Small intestine (tissue), 7 donors: ENCODE measurements at regions not wholly inside any gene's neighbourhood (a gene's known extent, or its start where the extent isn't known, plus 50 kb on each side); places are given as distances from the start of the nearest gene placed in this dataset.
"Not testable (repeated sequence)": the region's sequence is repeated elsewhere in the genome, so short reads cannot be mapped to it uniquely, and the experiment has no call there.

Source experiments
- DNase-seq, 2 donors: peaks; one replicate each; pipeline versions ENCODE4 v3.0.0 to v3.0.0-alpha.2; 2013
- FAIRE-seq: peaks from 2 replicates; lab custom pipeline; 2012; peaks lifted over from hg19 to GRCh38; lab: Jason Lieb, UNC
- H3K27ac ChIP-seq, 3 donors: one replicate each; pipeline ENCODE4 v1.5.1; 2013; ENCODE audit warnings: low read length in 2 of 3, mild to moderate bottlenecking in 2 of 3, control low read depth in 1 of 3, inconsistent platforms in 1 of 3, low read depth in 1 of 3, moderate library complexity in 1 of 3
- H3K27me3 ChIP-seq, 3 donors: one replicate each; pipeline ENCODE4 v1.6.1; 2013; ENCODE audit warnings: low read length in 3 of 3, inconsistent platforms in 1 of 3; ENCODE audit not compliant: control insufficient read depth in 3 of 3, insufficient read depth in 3 of 3
- H3K36me3 ChIP-seq, 3 donors: one replicate each; pipeline ENCODE4 v1.6.1; 2013; ENCODE audit warnings: low read length in 3 of 3, inconsistent platforms in 1 of 3, low read depth in 1 of 3, mild to moderate bottlenecking in 1 of 3, moderate library complexity in 1 of 3; ENCODE audit not compliant: control insufficient read depth in 3 of 3, insufficient read depth in 2 of 3
- H3K4me1 ChIP-seq, 3 donors: one replicate each; pipeline ENCODE4 v1.6.1; 2013; ENCODE audit warnings: low read length in 2 of 3, inconsistent platforms in 1 of 3, low read depth in 1 of 3, mild to moderate bottlenecking in 1 of 3, moderate library complexity in 1 of 3; ENCODE audit not compliant: control insufficient read depth in 3 of 3, insufficient read depth in 2 of 3
- H3K4me3 ChIP-seq, 3 donors: one replicate each; pipeline ENCODE4 v1.5.1; 2013; ENCODE audit warnings: low read length in 3 of 3, control low read depth in 1 of 3, inconsistent platforms in 1 of 3, low read depth in 1 of 3, mild to moderate bottlenecking in 1 of 3, moderate library complexity in 1 of 3
- H3K9me3 ChIP-seq, 2 donors: one replicate each; pipeline ENCODE4 v1.6.1; 2013; ENCODE audit warnings: low read depth in 1 of 2, low read length in 1 of 2; ENCODE audit not compliant: control insufficient read depth in 2 of 2, insufficient read depth in 1 of 2
- WGBS, 3 donors: extraction: QIAGEN DNeasy Blood & Tissue Kit; methylation state at CpG; one replicate each; pipeline ENCODE4 v1.1.7; 2013; 5-methylcytosine and 5-hydroxymethylcytosine counted together
- donor health status: healthy with polysubstance abuse.
- donor health status: control.
- donor health status: control.
- donor health status: Bipolar disorder and iron deficiency.
- donor health status: healthy.

DNA sequence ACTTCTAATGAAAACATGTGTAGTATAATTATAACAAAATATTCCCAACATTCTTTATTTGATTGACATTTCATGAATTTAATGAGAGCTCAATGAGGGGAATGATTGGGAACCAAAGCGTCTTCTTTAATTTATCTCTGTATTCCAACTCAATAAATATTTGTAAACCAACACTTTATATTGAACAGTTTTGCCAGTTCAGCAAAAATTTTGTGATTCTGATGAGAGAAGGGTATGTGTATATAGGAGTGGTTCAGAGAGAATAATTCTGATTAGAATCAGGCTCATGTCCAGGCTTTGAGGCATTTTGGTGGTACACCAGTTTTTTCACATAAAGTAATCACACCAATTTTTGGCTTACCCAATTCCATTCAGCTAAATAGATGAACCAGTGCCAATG is 564.2 kb downstream of the TMTC2 start:
- WGBS, 3 donors = 73 to 89% (median 88%) methylated on average over 1 of the region's 1 CpG
- no peaks in the 10 kb centered on the region for H3K36me3 ChIP-seq
- DNase-seq (no peak), FAIRE-seq (no peak)
- peaks cover 0 to 3% of the 10 kb centered on the region in 2 donors for H3K9me3 ChIP-seq
- no peak overlapping the region for H3K27ac ChIP-seq
- no peaks in the 10 kb centered on the region for H3K27me3 ChIP-seq
- H3K4me1 ChIP-seq = no peaks in the 10 kb centered on the region
- no peak overlapping the region for H3K4me3 ChIP-seq

DNA sequence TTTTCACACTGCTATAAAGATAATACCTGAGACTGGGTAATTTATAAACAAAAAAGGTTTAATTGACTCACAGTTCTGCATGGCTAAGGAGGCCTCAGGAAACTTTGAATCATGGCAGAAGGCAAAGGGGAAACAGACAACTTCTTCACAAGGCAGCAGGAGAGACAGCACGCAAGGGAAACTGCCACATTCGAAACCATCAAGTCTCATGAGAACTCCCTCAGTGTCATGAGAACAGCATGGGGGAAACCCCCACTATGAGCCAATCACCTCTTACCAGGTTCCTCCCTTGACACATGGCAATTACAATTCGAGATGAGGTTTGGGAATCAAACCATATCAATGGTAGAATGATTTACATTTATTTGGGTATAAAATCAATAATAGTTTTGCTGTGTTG is 558.5 kb downstream of the TMTC2 start:
- WGBS, 3 donors = 80 to 86% (median 84%) methylated on average over 3 of the region's 3 CpGs
- DNase-seq (no peak), FAIRE-seq (no peak)
- Histone ChIP-seq H3K27ac (no peak overlapping the region), H3K27me3 (no peaks in the 10 kb centered on the region), H3K4me3 (no peak overlapping the region), H3K9me3 (peaks cover 0 to 3% of the 10 kb centered on the region in 2 donors), H3K4me1 (no peaks in the 10 kb centered on the region), H3K36me3 (no peaks in the 10 kb centered on the region)

DNA sequence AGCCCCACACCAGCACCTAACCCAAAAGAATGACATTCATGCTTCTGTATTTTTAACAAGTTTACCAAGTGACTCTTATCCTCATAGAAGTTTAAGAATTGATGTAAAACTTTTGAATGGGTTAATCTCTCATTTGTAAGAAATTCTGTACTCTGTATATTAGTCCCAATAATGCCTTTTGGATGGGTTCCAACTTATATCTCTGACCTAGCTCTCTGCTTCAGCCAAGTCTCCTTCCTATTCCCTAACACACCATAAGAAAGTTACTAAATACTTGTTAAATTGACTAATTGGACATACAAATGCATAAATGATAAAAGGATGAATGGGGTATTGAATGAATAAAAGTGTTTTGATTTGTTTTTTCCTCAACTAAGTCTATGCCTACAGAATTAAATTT is 557.3 kb downstream of the TMTC2 start:
- no peak overlapping the region for H3K27ac ChIP-seq
- no peaks in the 10 kb centered on the region for H3K9me3 ChIP-seq
- H3K36me3 ChIP-seq = no peaks in the 10 kb centered on the region
- FAIRE-seq = no peak
- H3K4me3 ChIP-seq = no peak overlapping the region
- H3K4me1 ChIP-seq = no peaks in the 10 kb centered on the region
- H3K27me3 ChIP-seq = no peaks in the 10 kb centered on the region
- no peak for DNase-seq

DNA sequence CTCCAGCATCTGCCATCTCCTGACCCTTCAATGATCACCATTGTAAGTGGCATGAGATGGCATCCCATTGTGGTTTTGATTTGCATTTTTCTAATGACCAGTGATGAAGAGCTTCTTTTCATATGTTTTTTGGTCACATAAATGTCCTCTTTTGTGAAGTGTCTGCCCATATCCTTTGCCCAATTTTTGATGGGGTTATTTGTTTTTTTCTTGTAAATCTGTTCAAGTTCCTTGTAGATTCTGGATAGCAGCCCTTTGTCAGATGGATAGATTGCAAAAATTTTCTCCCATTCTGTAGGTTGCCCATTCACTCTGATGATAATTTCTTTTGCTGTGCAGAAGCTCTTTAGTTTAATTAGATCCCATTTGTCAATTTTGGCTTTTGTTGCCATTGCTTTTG is 547.3 kb downstream of the TMTC2 start:
- not testable (repeated sequence) for H3K4me3 ChIP-seq, DNase-seq, H3K27me3 ChIP-seq, H3K4me1 ChIP-seq, H3K9me3 ChIP-seq, H3K27ac ChIP-seq, H3K36me3 ChIP-seq, FAIRE-seq

DNA sequence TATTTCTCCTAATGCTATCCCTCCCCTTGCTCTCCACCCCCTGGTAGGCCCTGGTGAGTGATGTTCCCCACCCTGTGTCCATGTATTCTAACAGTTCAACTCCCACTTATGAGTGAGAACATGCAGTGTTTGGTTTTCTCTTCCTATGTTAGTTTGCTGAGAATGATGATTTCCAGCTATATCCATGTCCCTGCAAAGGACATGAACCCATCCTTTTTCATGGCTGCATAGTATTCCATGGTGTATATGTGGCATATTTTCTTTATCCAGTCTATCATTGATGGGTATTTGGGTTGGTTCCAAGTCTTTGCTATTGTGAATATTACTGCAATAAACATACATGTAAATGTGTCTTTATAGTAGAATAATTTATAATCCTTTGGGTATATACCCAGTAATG is 540.3 kb downstream of the TMTC2 start:
- not testable (repeated sequence) for DNase-seq, FAIRE-seq, H3K4me3 ChIP-seq

DNA sequence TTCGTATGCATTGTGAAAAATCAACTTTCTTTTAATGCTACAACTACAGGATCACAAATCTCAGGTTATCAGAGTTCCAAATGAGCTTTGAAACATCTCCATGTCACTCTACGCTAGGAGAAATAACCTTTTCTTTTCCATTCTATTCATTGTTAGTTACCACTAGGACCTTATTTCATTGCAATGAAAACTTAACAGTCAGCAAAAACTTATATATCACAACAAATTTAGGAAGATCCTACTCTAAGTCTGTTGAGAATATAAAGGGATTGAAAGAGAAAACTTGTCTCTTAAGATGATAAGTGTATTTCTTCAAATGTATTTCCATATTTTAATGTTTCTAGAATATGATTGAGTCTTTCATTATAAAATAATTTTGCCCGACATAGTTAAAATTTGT is 539.1 kb downstream of the TMTC2 start:
- no peak for FAIRE-seq
- Histone ChIP-seq H3K27me3 (no peaks in the 10 kb centered on the region), H3K36me3 (no peaks in the 10 kb centered on the region), H3K27ac (no peak overlapping the region), H3K4me1 (no peaks in the 10 kb centered on the region), H3K9me3 (no peaks in the 10 kb centered on the region), H3K4me3 (no peak overlapping the region)
- WGBS, 3 donors = 90 to 94% (median 91%) methylated on average over 3 of the region's 3 CpGs
- DNase-seq = no peak

More for the DNA sequence above, 540.3 kb downstream of the TMTC2 start:
- H3K4me1 ChIP-seq, H3K27ac ChIP-seq, H3K27me3 ChIP-seq, H3K9me3 ChIP-seq, H3K36me3 ChIP-seq: not testable (repeated sequence)

DNA sequence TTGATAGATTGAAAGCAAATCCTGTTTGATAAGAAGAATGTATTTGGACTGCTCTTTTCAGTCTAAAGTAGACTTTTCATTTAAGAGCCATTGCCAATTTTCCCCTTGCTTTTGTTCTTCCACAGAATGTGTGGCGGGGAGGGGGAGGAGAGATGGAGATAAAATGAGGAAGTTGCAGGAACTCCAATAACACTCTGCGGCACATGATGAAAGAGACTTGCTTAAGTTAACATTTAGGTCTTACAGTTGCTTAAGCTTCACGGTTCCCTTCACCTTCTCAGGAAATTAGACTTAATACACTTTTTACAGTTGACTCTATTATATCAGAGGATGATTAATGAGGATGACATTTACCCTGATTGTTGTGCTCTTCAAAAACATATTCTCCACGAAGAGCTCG is 537.3 kb downstream of the TMTC2 start:
- no peak for DNase-seq
- H3K27ac ChIP-seq = no peak overlapping the region
- H3K9me3 ChIP-seq = no peaks in the 10 kb centered on the region
- no peaks in the 10 kb centered on the region for H3K36me3 ChIP-seq
- H3K4me1 ChIP-seq = no peaks in the 10 kb centered on the region
- no peak overlapping the region for H3K4me3 ChIP-seq
- no peaks in the 10 kb centered on the region for H3K27me3 ChIP-seq
- no peak for FAIRE-seq
- WGBS, 3 donors = 57 to 69% (median 59%) methylated on average over 5 of the region's 5 CpGs

DNA sequence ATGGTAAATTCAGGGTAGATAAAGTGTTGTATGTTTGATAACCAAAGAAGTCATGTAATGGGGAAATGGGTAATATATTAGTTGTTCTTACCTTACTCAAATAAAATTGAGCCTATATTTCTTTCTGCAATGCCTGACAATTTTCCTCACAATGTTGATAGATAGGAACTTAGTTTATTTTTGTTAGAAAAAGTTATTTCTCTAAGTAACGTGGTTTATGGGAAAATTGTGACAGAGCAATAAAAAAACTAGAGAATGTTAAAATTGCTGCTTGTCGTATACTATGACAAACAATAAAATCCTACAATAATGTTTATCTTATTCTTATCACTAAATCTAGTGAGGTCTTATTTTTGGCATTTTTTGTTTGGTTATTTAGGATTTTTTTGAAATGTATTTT is 534.1 kb downstream of the TMTC2 start:
- no peaks in the 10 kb centered on the region for H3K4me1 ChIP-seq
- no peaks in the 10 kb centered on the region for H3K27me3 ChIP-seq
- H3K4me3 ChIP-seq = no peak overlapping the region
- no peaks in the 10 kb centered on the region for H3K36me3 ChIP-seq
- no peak for FAIRE-seq
- H3K27ac ChIP-seq = no peak overlapping the region
- DNase-seq = no peak
- no peaks in the 10 kb centered on the region for H3K9me3 ChIP-seq
- 74 to 84% (median 79%) methylated on average over 2 of the region's 2 CpGs for WGBS, 3 donors

DNA sequence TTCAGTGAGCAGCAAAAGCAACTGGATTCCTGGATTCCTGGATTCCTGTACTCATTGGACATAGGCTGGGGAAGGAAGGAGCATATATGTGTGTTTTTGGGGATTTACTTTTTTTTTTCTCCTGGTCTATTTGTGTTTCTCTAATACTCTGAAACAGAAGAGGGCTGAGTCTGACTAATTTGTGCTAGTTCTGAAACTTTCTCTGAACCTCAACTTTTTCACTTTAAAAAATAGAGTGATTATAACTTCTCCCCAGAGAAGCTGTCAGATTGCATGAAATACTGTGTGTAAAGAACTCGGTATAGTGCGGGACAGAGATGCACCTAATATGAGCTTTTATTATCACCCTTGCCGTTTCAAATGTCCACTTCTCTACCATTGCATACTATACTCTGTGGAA is 529.5 kb downstream of the TMTC2 start:
- Histone ChIP-seq H3K4me3 (no peak overlapping the region), H3K4me1 (no peaks in the 10 kb centered on the region), H3K36me3 (no peaks in the 10 kb centered on the region), H3K9me3 (no peaks in the 10 kb centered on the region), H3K27me3 (no peaks in the 10 kb centered on the region), H3K27ac (no peak overlapping the region)
- 89 to 92% (median 91%) methylated on average over 3 of the region's 3 CpGs for WGBS, 3 donors
- DNase-seq = no peak
- FAIRE-seq = no peak
